Suprapubic skin (tissue), 3 donors: ENCODE measurements at regions not wholly inside any gene's neighbourhood (a gene's known extent, or its start where the extent isn't known, plus 50 kb on each side); places are given as distances from the start of the nearest gene placed in this dataset.

ENCODE experiments used
- CTCF ChIP-seq, 2 donors: fragments of 200-600 bp in 1 of 2; fragments of 450-650 bp in 1 of 2; sonication (generic) in 1 of 2; IDR thresholded peaks; one replicate each; pipeline ENCODE4 v1.5.1; 2016 to 2019; ENCODE audit warnings: antibody characterized with exemption in 2 of 2, mild to moderate bottlenecking in 1 of 2, moderate library complexity in 1 of 2
- POLR2A ChIP-seq, 2 donors: fragments of 450-650 bp; IDR thresholded peaks; one replicate each; pipeline ENCODE4 v1.6.1; 2017; ENCODE audit warnings: antibody characterized with exemption in 2 of 2, mild to moderate bottlenecking in 2 of 2, moderate library complexity in 2 of 2

GRCh38 chr3:84759361-84759760 is 199.4 kb upstream of the CADM2 start:
- TF ChIP-seq POLR2A (IDR thresholded peaks at IDR 0.05) (no peak), CTCF (IDR thresholded peaks at IDR 0.05) (no peak)
